T-helper 1 cell treated with Interleukin-12 subunit alpha and Interleukin-12 subunit beta and Interleukin-4 antibody, amounts not matched to agents 30 μg/mL and 1 μg/mL, for 36 hours (primary cell): ENCODE measurements at regions not wholly inside any gene's neighbourhood (a gene's known extent, or its start where the extent isn't known, plus 50 kb on each side); places are given as distances from the start of the nearest gene placed in this dataset.

Experiments used
- H3K27ac Mint-ChIP-seq: one replicate; pipeline ENCODE4 v1.8.0; 2021; ENCODE audit warnings: mild to moderate bottlenecking, mixed read lengths
- H3K27me3 Mint-ChIP-seq: one replicate; pipeline ENCODE4 v1.8.0; 2021; ENCODE audit warnings: low read depth, mixed read lengths
- H3K36me3 Mint-ChIP-seq: one replicate; pipeline ENCODE4 v1.8.0; 2021; ENCODE audit warnings: low read depth, mixed read lengths
- H3K4me1 Mint-ChIP-seq: one replicate; pipeline ENCODE4 v1.8.0; 2021; ENCODE audit warnings: low read depth, mixed read lengths
- H3K4me3 Mint-ChIP-seq: one replicate; pipeline ENCODE4 v1.8.0; 2021; ENCODE audit warnings: mild to moderate bottlenecking, moderate library complexity, mixed read lengths
- H3K9me3 Mint-ChIP-seq: one replicate; pipeline ENCODE4 v1.8.0; 2021; ENCODE audit warnings: mixed read lengths

- Mint-ChIP-seq H3K27me3 (no peaks in the 10 kb centered on the region), H3K4me1 (no peaks in the 10 kb centered on the region), H3K4me3 (no peak overlapping the region), H3K36me3 (no peaks in the 10 kb centered on the region), H3K9me3 (no peaks in the 10 kb centered on the region), H3K27ac (no peak overlapping the region)
These were observed 298.5 kb downstream of the EN1 start for GRCh38 chr2:118548880-118549488.

GRCh38 chr2:118539290-118539689 is 308.2 kb downstream of the EN1 start:
- Mint-ChIP-seq H3K4me3 (no peak overlapping the region), H3K9me3 (no peaks in the 10 kb centered on the region), H3K36me3 (no peaks in the 10 kb centered on the region), H3K27me3 (no peaks in the 10 kb centered on the region), H3K4me1 (no peaks in the 10 kb centered on the region), H3K27ac (no peak overlapping the region)

GRCh38 chr2:118536306-118536705 is 311.1 kb downstream of the EN1 start:
- no peaks in the 10 kb centered on the region for H3K27me3 Mint-ChIP-seq
- H3K27ac Mint-ChIP-seq = no peak overlapping the region
- H3K4me1 Mint-ChIP-seq = no peaks in the 10 kb centered on the region
- no peak overlapping the region for H3K4me3 Mint-ChIP-seq
- no peaks in the 10 kb centered on the region for H3K36me3 Mint-ChIP-seq
- no peaks in the 10 kb centered on the region for H3K9me3 Mint-ChIP-seq

GRCh38 chr2:118535818-118536212 is 311.6 kb downstream of the EN1 start:
- H3K27me3 Mint-ChIP-seq = no peaks in the 10 kb centered on the region
- no peak overlapping the region for H3K4me3 Mint-ChIP-seq
- H3K36me3 Mint-ChIP-seq = no peaks in the 10 kb centered on the region
- H3K4me1 Mint-ChIP-seq = no peaks in the 10 kb centered on the region
- H3K9me3 Mint-ChIP-seq = no peaks in the 10 kb centered on the region
- H3K27ac Mint-ChIP-seq = no peak overlapping the region

- Mint-ChIP-seq H3K27ac (no peak overlapping the region), H3K27me3 (no peaks in the 10 kb centered on the region), H3K4me1 (no peaks in the 10 kb centered on the region), H3K4me3 (no peak overlapping the region), H3K36me3 (no peaks in the 10 kb centered on the region), H3K9me3 (no peaks in the 10 kb centered on the region)
These were observed 312.2 kb downstream of the EN1 start for GRCh38 chr2:118535171-118535817.

- no peaks in the 10 kb centered on the region for H3K4me1 Mint-ChIP-seq
- H3K27ac Mint-ChIP-seq = no peak overlapping the region
- no peaks in the 10 kb centered on the region for H3K36me3 Mint-ChIP-seq
- no peaks in the 10 kb centered on the region for H3K9me3 Mint-ChIP-seq
- H3K4me3 Mint-ChIP-seq = no peak overlapping the region
- no peaks in the 10 kb centered on the region for H3K27me3 Mint-ChIP-seq
These were observed 316.5 kb downstream of the EN1 start for GRCh38 chr2:118530976-118531375.

- Mint-ChIP-seq H3K9me3 (no peaks in the 10 kb centered on the region), H3K36me3 (no peaks in the 10 kb centered on the region), H3K4me1 (no peaks in the 10 kb centered on the region), H3K4me3 (no peak overlapping the region), H3K27ac (no peak overlapping the region), H3K27me3 (no peaks in the 10 kb centered on the region)
These were observed 317.4 kb downstream of the EN1 start for GRCh38 chr2:118529908-118530599.

GRCh38 chr2:118527571-118527970 is 319.9 kb downstream of the EN1 start:
- Mint-ChIP-seq H3K4me3 (no peak overlapping the region), H3K27ac (no peak overlapping the region), H3K4me1 (no peaks in the 10 kb centered on the region), H3K9me3 (no peaks in the 10 kb centered on the region), H3K36me3 (no peaks in the 10 kb centered on the region), H3K27me3 (no peaks in the 10 kb centered on the region)

- H3K4me3 Mint-ChIP-seq = no peak overlapping the region
- no peaks in the 10 kb centered on the region for H3K27me3 Mint-ChIP-seq
- H3K36me3 Mint-ChIP-seq = no peaks in the 10 kb centered on the region
- H3K27ac Mint-ChIP-seq = no peak overlapping the region
- H3K9me3 Mint-ChIP-seq = peaks cover 18% of the 10 kb centered on the region
- H3K4me1 Mint-ChIP-seq = no peaks in the 10 kb centered on the region
These were observed 322.1 kb downstream of the EN1 start for GRCh38 chr2:118525346-118525745.

GRCh38 chr2:118524911-118525310 is 322.5 kb downstream of the EN1 start:
- H3K36me3 Mint-ChIP-seq = no peaks in the 10 kb centered on the region
- H3K4me1 Mint-ChIP-seq = no peaks in the 10 kb centered on the region

GRCh38 chr2:118523761-118524160 is 323.7 kb downstream of the EN1 start:
- Mint-ChIP-seq H3K27me3 (no peaks in the 10 kb centered on the region), H3K4me3 (no peak overlapping the region), H3K27ac (no peak overlapping the region), H3K4me1 (no peaks in the 10 kb centered on the region), H3K9me3 (peaks cover 19% of the 10 kb centered on the region), H3K36me3 (no peaks in the 10 kb centered on the region)

More at GRCh38 chr2:118524911-118525310, 322.5 kb downstream of the EN1 start:
- Mint-ChIP-seq H3K27me3 (no peaks in the 10 kb centered on the region), H3K27ac (no peak overlapping the region), H3K4me3 (no peak overlapping the region), H3K9me3 (peaks cover 19% of the 10 kb centered on the region)

- Mint-ChIP-seq H3K36me3 (no peaks in the 10 kb centered on the region), H3K27ac (no peak overlapping the region), H3K9me3 (peaks cover 19% of the 10 kb centered on the region), H3K4me3 (no peak overlapping the region), H3K4me1 (no peaks in the 10 kb centered on the region), H3K27me3 (no peaks in the 10 kb centered on the region)
These were observed 325.5 kb downstream of the EN1 start for GRCh38 chr2:118521960-118522359.

- peaks cover 19% of the 10 kb centered on the region for H3K9me3 Mint-ChIP-seq
- H3K27me3 Mint-ChIP-seq = no peaks in the 10 kb centered on the region
- H3K4me1 Mint-ChIP-seq = no peaks in the 10 kb centered on the region
- no peak overlapping the region for H3K4me3 Mint-ChIP-seq
- no peaks in the 10 kb centered on the region for H3K36me3 Mint-ChIP-seq
- H3K27ac Mint-ChIP-seq = no peak overlapping the region
These were observed 326.2 kb downstream of the EN1 start for GRCh38 chr2:118521272-118521671.

GRCh38 chr2:118520246-118520645 is 327.2 kb downstream of the EN1 start:
- Mint-ChIP-seq H3K4me1 (no peaks in the 10 kb centered on the region), H3K27ac (no peak overlapping the region), H3K9me3 (peaks cover 19% of the 10 kb centered on the region), H3K4me3 (no peak overlapping the region), H3K36me3 (no peaks in the 10 kb centered on the region), H3K27me3 (no peaks in the 10 kb centered on the region)

- no peak overlapping the region for H3K27ac Mint-ChIP-seq
- peaks cover 19% of the 10 kb centered on the region for H3K9me3 Mint-ChIP-seq
- no peaks in the 10 kb centered on the region for H3K27me3 Mint-ChIP-seq
- H3K4me1 Mint-ChIP-seq = no peaks in the 10 kb centered on the region
- H3K4me3 Mint-ChIP-seq = no peak overlapping the region
- no peaks in the 10 kb centered on the region for H3K36me3 Mint-ChIP-seq
These were observed 327.9 kb downstream of the EN1 start for GRCh38 chr2:118519511-118519910.
